ENCODE measurements at regions not wholly inside any gene's neighbourhood (a gene's known extent, or its start where the extent isn't known, plus 50 kb on each side); places are given as distances from the start of the nearest gene placed in this dataset.

DNA sequence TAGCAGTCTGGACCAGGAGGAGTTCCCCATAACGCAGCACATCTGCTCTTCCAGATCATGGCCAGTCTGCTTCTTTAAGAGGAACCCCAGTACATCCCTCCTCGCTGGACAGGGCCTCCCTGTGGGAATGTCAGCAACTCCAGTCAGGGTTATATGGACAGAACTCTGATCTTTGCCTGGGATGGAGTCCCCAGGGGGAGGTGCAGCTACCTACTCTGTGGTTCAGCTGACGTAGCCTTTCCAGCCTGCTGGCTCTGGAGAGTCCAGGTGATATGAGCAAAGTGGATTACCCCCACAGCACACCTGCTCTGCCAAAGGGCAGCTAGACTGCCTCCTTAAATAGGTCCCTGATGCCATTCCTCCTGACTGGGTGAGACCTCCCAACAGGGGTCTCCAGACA, 417.1 kb upstream of the EPHA3 start:
- Histone ChIP-seq H3K36me3 (ENCODE audit: insufficient read depth, low read length) (no peaks in the 10 kb centered on the region), H3K4me3 (no peak overlapping the region), H3K27ac (no peak overlapping the region), H3K9ac (ENCODE audit: insufficient read length) (no peak overlapping the region), H3K9me3 (ENCODE audit: low read depth, low read length) (no peaks in the 10 kb centered on the region)
- DNase-seq (ENCODE audit: low read depth, low spot score) = no peak
- TF ChIP-seq POLR2AphosphoS5 (IDR thresholded peaks at IDR 0.05; ENCODE audit: borderline replicate concordance, low read depth, low read length) = no peak
- TF ChIP-seq FOXP2 (optimal IDR thresholded peaks at IDR 0.05; ENCODE audit: control extremely low read depth, extremely low read length, insufficient read depth) = no peak
- no peak for TF ChIP-seq EZH2 (IDR thresholded peaks at IDR 0.05)

DNA sequence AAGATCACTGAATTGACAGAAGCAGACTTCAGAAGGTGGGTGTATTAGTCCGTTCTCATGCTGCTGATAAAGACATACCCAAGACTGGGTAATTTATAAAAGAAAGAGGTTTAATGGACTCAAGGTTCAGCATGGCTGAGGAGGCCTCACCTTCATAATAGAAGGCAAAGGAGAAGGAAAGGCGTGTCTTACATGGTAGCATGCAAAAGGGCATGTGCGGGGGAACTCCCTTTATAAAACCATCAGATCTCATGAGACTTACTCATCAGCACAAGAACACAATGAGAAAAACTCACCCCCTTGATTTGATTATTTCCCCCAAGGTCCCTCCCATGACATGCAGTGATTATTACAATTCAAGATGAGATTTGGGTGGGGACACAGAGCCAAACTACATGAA, 416.3 kb upstream of the EPHA3 start:
- Histone ChIP-seq H3K4me3 (no peak overlapping the region), H3K36me3 (ENCODE audit: insufficient read depth, low read length) (no peaks in the 10 kb centered on the region), H3K9ac (ENCODE audit: insufficient read length) (no peak overlapping the region), H3K9me3 (ENCODE audit: low read depth, low read length) (no peaks in the 10 kb centered on the region), H3K27ac (no peak overlapping the region)
- no peak for DNase-seq (ENCODE audit: low read depth, low spot score)
- no peak for TF ChIP-seq EZH2 (IDR thresholded peaks at IDR 0.05)
- TF ChIP-seq POLR2AphosphoS5 (IDR thresholded peaks at IDR 0.05; ENCODE audit: borderline replicate concordance, low read depth, low read length) = no peak
- TF ChIP-seq FOXP2 (optimal IDR thresholded peaks at IDR 0.05; ENCODE audit: control extremely low read depth, extremely low read length, insufficient read depth) = no peak

DNA sequence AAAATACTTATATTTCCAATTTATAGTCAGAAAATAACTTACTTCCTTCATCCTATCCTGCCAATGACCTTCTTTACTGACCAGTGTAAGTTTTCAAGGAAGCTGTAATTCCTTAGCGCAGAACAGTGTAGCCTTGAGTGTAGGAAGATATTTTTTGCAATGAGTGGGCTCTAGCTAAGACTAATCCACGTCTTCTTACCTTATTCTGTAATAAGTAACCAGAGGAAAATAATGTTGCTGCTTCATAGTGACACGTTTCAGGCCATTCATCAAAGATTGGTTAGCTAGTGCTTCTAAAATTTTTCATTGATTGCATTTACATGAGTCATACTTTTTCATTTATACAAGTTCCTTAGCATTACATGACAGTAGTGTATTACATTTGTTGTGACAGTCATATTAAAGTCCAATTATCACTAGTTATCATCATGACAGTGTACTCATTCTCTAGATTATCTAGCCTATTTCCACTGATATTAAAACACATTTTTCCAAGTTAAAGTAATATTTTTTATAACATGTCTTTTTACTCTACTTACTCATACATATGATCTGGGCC, 403.8 kb upstream of the EPHA3 start:
- H3K9ac ChIP-seq (ENCODE audit: insufficient read length) = no peak overlapping the region
- no peak for DNase-seq (ENCODE audit: low read depth, low spot score)
- no peak for TF ChIP-seq EZH2 (IDR thresholded peaks at IDR 0.05)
- no peak for TF ChIP-seq POLR2AphosphoS5 (IDR thresholded peaks at IDR 0.05; ENCODE audit: borderline replicate concordance, low read depth, low read length)
- TF ChIP-seq FOXP2 (optimal IDR thresholded peaks at IDR 0.05; ENCODE audit: control extremely low read depth, extremely low read length, insufficient read depth) = no peak
- H3K9me3 ChIP-seq (ENCODE audit: low read depth, low read length) = peaks cover 3% of the 10 kb centered on the region; the same call in 1 of the 2 replicates
- no peaks in the 10 kb centered on the region for H3K36me3 ChIP-seq (ENCODE audit: insufficient read depth, low read length)
- H3K4me3 ChIP-seq = no peak overlapping the region
- peak overlapping the region; percentile 83 for H3K27ac ChIP-seq

DNA sequence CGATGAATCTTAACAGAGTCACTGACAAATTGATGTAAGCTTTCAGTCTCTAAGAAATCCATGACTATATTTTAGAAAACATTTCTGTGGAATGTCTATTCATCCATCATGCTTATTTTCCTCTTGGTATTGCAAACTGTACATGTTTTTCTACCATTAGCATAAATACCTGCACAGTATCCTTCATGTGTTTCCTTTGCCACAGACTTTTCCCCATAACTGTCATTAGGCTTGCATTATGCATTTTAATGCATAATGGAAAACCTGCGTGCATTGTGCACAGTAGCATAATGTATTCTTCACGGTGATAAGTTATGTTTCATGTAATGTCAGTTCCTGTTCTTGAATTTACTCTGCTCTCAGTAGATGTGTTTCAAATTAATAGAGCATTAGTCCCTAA, 403.1 kb upstream of the EPHA3 start:
- Histone ChIP-seq H3K9ac (ENCODE audit: insufficient read length) (no peak overlapping the region), H3K9me3 (ENCODE audit: low read depth, low read length) (peaks cover under 1% of the 10 kb centered on the region; the same call in 1 of the 2 replicates), H3K4me3 (no peak overlapping the region), H3K27ac (no peak overlapping the region), H3K36me3 (ENCODE audit: insufficient read depth, low read length) (no peaks in the 10 kb centered on the region)
- DNase-seq (ENCODE audit: low read depth, low spot score) = no peak
- TF ChIP-seq EZH2 (IDR thresholded peaks at IDR 0.05) (no peak), FOXP2 (optimal IDR thresholded peaks at IDR 0.05; ENCODE audit: control extremely low read depth, extremely low read length, insufficient read depth) (no peak), POLR2AphosphoS5 (IDR thresholded peaks at IDR 0.05; ENCODE audit: borderline replicate concordance, low read depth, low read length) (no peak; the same call in 1 of the 2 replicates)

DNA sequence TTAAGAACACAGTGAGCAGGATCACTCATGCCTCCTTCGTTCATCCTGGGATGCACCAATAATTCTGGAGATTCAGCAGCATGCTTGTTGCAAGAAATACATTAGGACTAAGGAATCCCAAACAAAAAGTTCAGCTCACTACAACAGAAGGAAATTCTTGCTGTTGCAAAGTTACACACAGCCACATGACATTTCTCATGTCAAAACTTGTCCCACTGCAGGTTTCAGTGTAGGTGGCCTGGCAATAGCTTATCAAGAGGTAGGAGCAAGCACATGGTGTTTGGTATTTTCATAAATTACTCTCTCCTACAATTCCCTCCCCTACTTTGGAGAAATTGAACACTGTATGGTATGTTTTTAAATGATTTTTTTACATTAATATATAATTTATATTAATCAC, 399.6 kb upstream of the EPHA3 start:
- Histone ChIP-seq H3K36me3 (ENCODE audit: insufficient read depth, low read length) (no peaks in the 10 kb centered on the region), H3K9me3 (ENCODE audit: low read depth, low read length) (no peaks in the 10 kb centered on the region), H3K4me3 (no peak overlapping the region), H3K9ac (ENCODE audit: insufficient read length) (no peak overlapping the region), H3K27ac (no peak overlapping the region)
- TF ChIP-seq FOXP2 (optimal IDR thresholded peaks at IDR 0.05; ENCODE audit: control extremely low read depth, extremely low read length, insufficient read depth) (no peak), POLR2AphosphoS5 (IDR thresholded peaks at IDR 0.05; ENCODE audit: borderline replicate concordance, low read depth, low read length) (no peak), EZH2 (IDR thresholded peaks at IDR 0.05) (no peak)
- no peak for DNase-seq (ENCODE audit: low read depth, low spot score)

DNA sequence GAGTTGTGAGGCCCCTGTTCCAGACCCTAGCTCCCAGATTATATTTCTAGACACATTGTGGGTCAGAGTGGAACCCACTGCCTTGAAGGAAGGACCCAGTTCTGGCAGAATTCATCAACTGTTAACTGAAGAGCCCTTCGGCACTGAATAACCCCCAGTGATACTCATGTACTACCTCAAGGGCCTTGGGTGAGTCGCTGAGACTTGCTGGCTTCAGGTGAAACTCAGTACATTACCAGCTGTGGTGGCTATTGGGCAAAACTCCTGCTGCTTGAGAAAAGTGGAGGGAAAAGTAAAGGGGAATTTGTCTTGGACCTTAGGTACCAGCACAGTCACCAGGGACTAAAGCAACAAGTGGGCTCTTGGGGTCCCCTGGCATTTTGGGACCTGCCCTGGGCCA, 394.9 kb upstream of the EPHA3 start:
- no peak overlapping the region for H3K9ac ChIP-seq (ENCODE audit: insufficient read length)
- no peaks in the 10 kb centered on the region for H3K9me3 ChIP-seq (ENCODE audit: low read depth, low read length)
- no peak overlapping the region for H3K4me3 ChIP-seq
- TF ChIP-seq EZH2 (IDR thresholded peaks at IDR 0.05) = no peak
- TF ChIP-seq POLR2AphosphoS5 (IDR thresholded peaks at IDR 0.05; ENCODE audit: borderline replicate concordance, low read depth, low read length) = no peak
- TF ChIP-seq FOXP2 (optimal IDR thresholded peaks at IDR 0.05; ENCODE audit: control extremely low read depth, extremely low read length, insufficient read depth) = no peak
- DNase-seq (ENCODE audit: low read depth, low spot score) = no peak
- no peak overlapping the region for H3K27ac ChIP-seq
- H3K36me3 ChIP-seq (ENCODE audit: insufficient read depth, low read length) = no peaks in the 10 kb centered on the region

DNA sequence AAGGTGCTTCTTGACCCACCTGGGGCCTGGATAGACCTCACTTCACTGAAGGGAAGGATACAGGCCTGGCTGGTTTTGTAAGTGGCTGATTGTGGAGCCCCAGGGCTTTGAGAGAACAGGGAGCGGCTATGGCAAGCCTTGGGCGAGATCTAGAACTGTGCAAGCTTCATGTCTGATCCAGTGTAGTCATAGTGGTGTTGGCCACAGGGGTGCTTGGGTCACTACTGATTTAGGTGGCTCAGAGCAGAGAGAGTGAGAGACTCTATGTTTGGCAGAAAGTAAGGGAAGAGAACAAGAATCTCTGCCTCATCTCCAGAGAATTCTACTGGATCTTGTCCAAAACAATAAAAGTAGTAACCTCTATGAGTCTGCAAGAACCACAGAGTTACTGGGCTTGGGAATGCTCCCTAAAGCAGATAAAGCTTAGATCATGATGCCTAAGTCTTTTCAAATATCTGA, 394.2 kb upstream of the EPHA3 start:
- TF ChIP-seq FOXP2 (optimal IDR thresholded peaks at IDR 0.05; ENCODE audit: control extremely low read depth, extremely low read length, insufficient read depth) = no peak
- TF ChIP-seq EZH2 (IDR thresholded peaks at IDR 0.05) = no peak
- no peak for TF ChIP-seq POLR2AphosphoS5 (IDR thresholded peaks at IDR 0.05; ENCODE audit: borderline replicate concordance, low read depth, low read length)
- Histone ChIP-seq H3K27ac (no peak overlapping the region), H3K4me3 (no peak overlapping the region), H3K9ac (ENCODE audit: insufficient read length) (no peak overlapping the region), H3K36me3 (ENCODE audit: insufficient read depth, low read length) (no peaks in the 10 kb centered on the region), H3K9me3 (ENCODE audit: low read depth, low read length) (no peaks in the 10 kb centered on the region)
- no peak for DNase-seq (ENCODE audit: low read depth, low spot score)

DNA sequence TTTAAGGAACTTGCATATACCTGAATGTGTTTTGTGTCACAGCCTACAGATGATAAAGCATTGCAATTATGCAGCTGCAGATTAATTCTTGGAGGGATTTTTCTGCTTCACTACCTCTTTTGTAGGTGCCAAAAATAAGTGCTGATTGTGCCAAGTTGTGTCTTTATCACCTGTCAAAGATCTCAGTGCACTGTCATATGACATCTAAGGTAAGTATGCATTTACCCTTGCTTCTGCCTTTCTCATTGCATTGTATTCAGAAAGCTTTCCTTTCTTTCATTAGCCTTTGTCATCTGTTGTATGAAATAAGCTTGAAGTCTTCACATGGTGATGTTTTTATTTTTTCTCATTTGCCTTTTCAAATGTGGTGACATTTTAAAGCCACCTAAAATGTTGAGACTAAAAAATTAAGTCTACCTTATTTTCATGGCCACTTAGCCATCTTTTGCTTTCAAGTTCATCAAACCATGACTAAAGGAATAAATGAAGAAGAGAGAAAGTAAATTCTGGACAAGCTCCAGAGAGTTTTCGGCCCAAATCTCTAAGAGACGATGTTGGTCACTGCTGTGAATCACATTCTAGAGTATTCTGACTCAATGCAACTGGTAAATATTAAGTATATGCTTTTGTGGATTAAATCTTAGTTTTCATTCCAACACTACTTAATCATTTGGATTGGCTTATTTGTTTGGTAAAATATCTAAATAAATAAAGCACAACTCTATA, 381.8 kb upstream of the EPHA3 start:
- H3K27ac ChIP-seq = no peak overlapping the region
- H3K4me3 ChIP-seq = no peak overlapping the region
- no peaks in the 10 kb centered on the region for H3K36me3 ChIP-seq (ENCODE audit: insufficient read depth, low read length)
- no peaks in the 10 kb centered on the region; the same call in 1 of the 2 replicates for H3K9me3 ChIP-seq (ENCODE audit: low read depth, low read length)
- H3K9ac ChIP-seq (ENCODE audit: insufficient read length) = no peak overlapping the region
- no peak for TF ChIP-seq FOXP2 (optimal IDR thresholded peaks at IDR 0.05; ENCODE audit: control extremely low read depth, extremely low read length, insufficient read depth)
- no peak for TF ChIP-seq EZH2 (IDR thresholded peaks at IDR 0.05)
- TF ChIP-seq POLR2AphosphoS5 (IDR thresholded peaks at IDR 0.05; ENCODE audit: borderline replicate concordance, low read depth, low read length) = no peak
- DNase-seq (ENCODE audit: low read depth, low spot score) = no peak

All from SK-N-MC (cell line).